ENCODE measurements at regions not wholly inside any gene's neighbourhood (a gene's known extent, or its start where the extent isn't known, plus 50 kb on each side); places are given as distances from the start of the nearest gene placed in this dataset.

GRCh38 chr3:124565013-124565412, 165.2 kb upstream of the UMPS start (continued):
- TF ChIP-seq ZNF607 (CRISPR knock-in tag; IDR thresholded peaks at IDR 0.05; ENCODE audit: borderline replicate concordance) (peak; percentile 40; the same call in 1 of the 2 replicates), SIN3A (IDR thresholded peaks at IDR 0.05; ENCODE audit: borderline replicate concordance, low read depth, low read length) (no peak), UBTF (CRISPR knock-in tag; IDR thresholded peaks at IDR 0.05) (no peak), FOSL2 (CRISPR knock-in tag; IDR thresholded peaks at IDR 0.05) (no peak), RFXANK (CRISPR knock-in tag; IDR thresholded peaks at IDR 0.05) (0 out of 2 replicates have a peak, but pooled peaks have one; percentile 17), KMT2A (CRISPR knock-in tag; IDR thresholded peaks at IDR 0.05) (peak; percentile 64; the same call in 1 of the 2 replicates), ZSCAN30 (CRISPR knock-in tag; IDR thresholded peaks at IDR 0.05) (0 out of 2 replicates have a peak, but pooled peaks have one; percentile 77), ZNF724P (CRISPR knock-in tag; IDR thresholded peaks at IDR 0.05; ENCODE audit: borderline replicate concordance) (0 out of 2 replicates have a peak, but pooled peaks have one; percentile 38), ATF2 (CRISPR knock-in tag; IDR thresholded peaks at IDR 0.05) (peak; percentile 46; the same call in 1 of the 2 replicates), ZNF296 (CRISPR knock-in tag; conservative IDR thresholded peaks at IDR 0.05) (no peak), NCOA2 (CRISPR knock-in tag; IDR thresholded peaks at IDR 0.05) (0 out of 2 replicates have a peak, but pooled peaks have one; percentile 21), FOXJ3 (CRISPR knock-in tag; IDR thresholded peaks at IDR 0.05; ENCODE audit: borderline replicate concordance) (0 out of 2 replicates have a peak, but pooled peaks have one; percentile 21), TSC22D2 (CRISPR knock-in tag; IDR thresholded peaks at IDR 0.05; ENCODE audit: borderline replicate concordance) (no peak), HOXA3 (CRISPR knock-in tag; IDR thresholded peaks at IDR 0.05) (peak; percentile 39; the same call in 1 of the 2 replicates), SMAD3 (CRISPR knock-in tag; IDR thresholded peaks at IDR 0.05) (0 out of 2 replicates have a peak, but pooled peaks have one; percentile 40), NR2F6 (IDR thresholded peaks at IDR 0.05) (no peak), NR2F6 (CRISPR knock-in tag; IDR thresholded peaks at IDR 0.05) (0 out of 2 replicates have a peak, but pooled peaks have one; percentile 9), ZNF652 (CRISPR knock-in tag; IDR thresholded peaks at IDR 0.05; ENCODE audit: borderline replicate concordance, low read depth) (peak; percentile 33; the same call in 1 of the 2 replicates), ZNF362 (CRISPR knock-in tag; IDR thresholded peaks at IDR 0.05; ENCODE audit: borderline replicate concordance) (peak; percentile 62; the same call in 1 of the 2 replicates), SOX13 (IDR thresholded peaks at IDR 0.05) (no peak), SOX13 (CRISPR knock-in tag; conservative IDR thresholded peaks at IDR 0.05 in 1 of 2, IDR thresholded peaks at IDR 0.05 in 1 of 2) (peak in 1 of 2 experiments; percentile 24; a peak in 1 of 4 replicates), RAD21 (CRISPR knock-in tag; IDR thresholded peaks at IDR 0.05) (peak; percentile 95), REPIN1 (CRISPR knock-in tag; IDR thresholded peaks at IDR 0.05; ENCODE audit: borderline replicate concordance, low read depth) (0 out of 2 replicates have a peak, but pooled peaks have one; percentile 41), ZNF232 (CRISPR knock-in tag; IDR thresholded peaks at IDR 0.05; ENCODE audit: borderline replicate concordance) (peak; percentile 65; the same call in 1 of the 2 replicates), ZNF792 (CRISPR knock-in tag; IDR thresholded peaks at IDR 0.05) (0 out of 2 replicates have a peak, but pooled peaks have one; percentile 23), KMT2B (CRISPR knock-in tag; IDR thresholded peaks at IDR 0.05) (0 out of 2 replicates have a peak, but pooled peaks have one; percentile 45), IRF2 (CRISPR knock-in tag; IDR thresholded peaks at IDR 0.05) (peak; percentile 70; the same call in 1 of the 2 replicates), CBX2 (IDR thresholded peaks at IDR 0.05; ENCODE audit: low read depth, low read length) (no peak), CBX2 (CRISPR knock-in tag; IDR thresholded peaks at IDR 0.05; ENCODE audit: low read depth) (no peak), MIXL1 (CRISPR knock-in tag; IDR thresholded peaks at IDR 0.05) (peak; percentile 37; the same call in 1 of the 2 replicates)

Measured in HepG2 (cell line).